ENCODE measurements at regions not wholly inside any gene's neighbourhood (a gene's known extent, or its start where the extent isn't known, plus 50 kb on each side); places are given as distances from the start of the nearest gene placed in this dataset.

DNA sequence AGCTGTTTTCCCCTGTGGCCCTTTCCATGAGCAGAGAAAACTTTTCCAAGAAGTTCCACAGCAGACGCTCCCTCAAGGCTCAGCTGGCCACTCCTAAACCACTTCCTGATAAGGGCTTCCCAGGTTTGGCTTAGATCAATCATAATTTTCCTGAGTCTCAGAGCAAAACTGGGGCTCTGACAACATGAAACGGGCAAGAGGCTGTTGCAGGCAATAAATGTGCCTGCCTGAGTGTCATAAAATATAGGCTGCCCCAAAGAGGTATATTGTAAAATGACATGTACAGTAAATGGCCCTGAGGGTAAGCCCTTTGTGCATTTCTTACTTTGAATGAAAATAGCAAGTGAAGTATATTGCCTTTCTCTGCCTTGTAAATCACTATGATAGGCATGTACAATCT lies 105.6 kb upstream of the UXS1 start:
- TF ChIP-seq, protein P1, sequence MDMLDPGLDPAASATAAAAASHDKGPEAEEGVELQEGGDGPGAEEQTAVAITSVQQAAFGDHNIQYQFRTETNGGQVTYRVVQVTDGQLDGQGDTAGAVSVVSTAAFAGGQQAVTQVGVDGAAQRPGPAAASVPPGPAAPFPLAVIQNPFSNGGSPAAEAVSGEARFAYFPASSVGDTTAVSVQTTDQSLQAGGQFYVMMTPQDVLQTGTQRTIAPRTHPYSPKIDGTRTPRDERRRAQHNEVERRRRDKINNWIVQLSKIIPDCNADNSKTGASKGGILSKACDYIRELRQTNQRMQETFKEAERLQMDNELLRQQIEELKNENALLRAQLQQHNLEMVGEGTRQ (IDR thresholded peaks at IDR 0.05; ENCODE audit: borderline replicate concordance, low read depth, low read length), result no peak
- no peak for TF ChIP-seq SIN3A (IDR thresholded peaks at IDR 0.05; ENCODE audit: borderline replicate concordance, low read depth, low read length)
- TF ChIP-seq, protein P2, sequence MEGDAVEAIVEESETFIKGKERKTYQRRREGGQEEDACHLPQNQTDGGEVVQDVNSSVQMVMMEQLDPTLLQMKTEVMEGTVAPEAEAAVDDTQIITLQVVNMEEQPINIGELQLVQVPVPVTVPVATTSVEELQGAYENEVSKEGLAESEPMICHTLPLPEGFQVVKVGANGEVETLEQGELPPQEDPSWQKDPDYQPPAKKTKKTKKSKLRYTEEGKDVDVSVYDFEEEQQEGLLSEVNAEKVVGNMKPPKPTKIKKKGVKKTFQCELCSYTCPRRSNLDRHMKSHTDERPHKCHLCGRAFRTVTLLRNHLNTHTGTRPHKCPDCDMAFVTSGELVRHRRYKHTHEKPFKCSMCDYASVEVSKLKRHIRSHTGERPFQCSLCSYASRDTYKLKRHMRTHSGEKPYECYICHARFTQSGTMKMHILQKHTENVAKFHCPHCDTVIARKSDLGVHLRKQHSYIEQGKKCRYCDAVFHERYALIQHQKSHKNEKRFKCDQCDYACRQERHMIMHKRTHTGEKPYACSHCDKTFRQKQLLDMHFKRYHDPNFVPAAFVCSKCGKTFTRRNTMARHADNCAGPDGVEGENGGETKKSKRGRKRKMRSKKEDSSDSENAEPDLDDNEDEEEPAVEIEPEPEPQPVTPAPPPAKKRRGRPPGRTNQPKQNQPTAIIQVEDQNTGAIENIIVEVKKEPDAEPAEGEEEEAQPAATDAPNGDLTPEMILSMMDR (IDR thresholded peaks at IDR 0.05), result no peak
- no peak for TF ChIP-seq NRF1 (IDR thresholded peaks at IDR 0.05; ENCODE audit: low read depth, low read length)
- TF ChIP-seq, protein P3, sequence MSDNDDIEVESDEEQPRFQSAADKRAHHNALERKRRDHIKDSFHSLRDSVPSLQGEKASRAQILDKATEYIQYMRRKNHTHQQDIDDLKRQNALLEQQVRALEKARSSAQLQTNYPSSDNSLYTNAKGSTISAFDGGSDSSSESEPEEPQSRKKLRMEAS (IDR thresholded peaks at IDR 0.05; ENCODE audit: low read depth), result no peak
- TF ChIP-seq MXI1 (IDR thresholded peaks at IDR 0.05; ENCODE audit: low read depth, low read length), result no peak
- no peak for TF ChIP-seq EP300 (IDR thresholded peaks at IDR 0.05; ENCODE audit: borderline replicate concordance in 1 of 2, low read depth in 1 of 2, low read length in 1 of 2)
- no peak for TF ChIP-seq YY1 (IDR thresholded peaks at IDR 0.05; ENCODE audit: low read depth)
- TF ChIP-seq, protein P4, sequence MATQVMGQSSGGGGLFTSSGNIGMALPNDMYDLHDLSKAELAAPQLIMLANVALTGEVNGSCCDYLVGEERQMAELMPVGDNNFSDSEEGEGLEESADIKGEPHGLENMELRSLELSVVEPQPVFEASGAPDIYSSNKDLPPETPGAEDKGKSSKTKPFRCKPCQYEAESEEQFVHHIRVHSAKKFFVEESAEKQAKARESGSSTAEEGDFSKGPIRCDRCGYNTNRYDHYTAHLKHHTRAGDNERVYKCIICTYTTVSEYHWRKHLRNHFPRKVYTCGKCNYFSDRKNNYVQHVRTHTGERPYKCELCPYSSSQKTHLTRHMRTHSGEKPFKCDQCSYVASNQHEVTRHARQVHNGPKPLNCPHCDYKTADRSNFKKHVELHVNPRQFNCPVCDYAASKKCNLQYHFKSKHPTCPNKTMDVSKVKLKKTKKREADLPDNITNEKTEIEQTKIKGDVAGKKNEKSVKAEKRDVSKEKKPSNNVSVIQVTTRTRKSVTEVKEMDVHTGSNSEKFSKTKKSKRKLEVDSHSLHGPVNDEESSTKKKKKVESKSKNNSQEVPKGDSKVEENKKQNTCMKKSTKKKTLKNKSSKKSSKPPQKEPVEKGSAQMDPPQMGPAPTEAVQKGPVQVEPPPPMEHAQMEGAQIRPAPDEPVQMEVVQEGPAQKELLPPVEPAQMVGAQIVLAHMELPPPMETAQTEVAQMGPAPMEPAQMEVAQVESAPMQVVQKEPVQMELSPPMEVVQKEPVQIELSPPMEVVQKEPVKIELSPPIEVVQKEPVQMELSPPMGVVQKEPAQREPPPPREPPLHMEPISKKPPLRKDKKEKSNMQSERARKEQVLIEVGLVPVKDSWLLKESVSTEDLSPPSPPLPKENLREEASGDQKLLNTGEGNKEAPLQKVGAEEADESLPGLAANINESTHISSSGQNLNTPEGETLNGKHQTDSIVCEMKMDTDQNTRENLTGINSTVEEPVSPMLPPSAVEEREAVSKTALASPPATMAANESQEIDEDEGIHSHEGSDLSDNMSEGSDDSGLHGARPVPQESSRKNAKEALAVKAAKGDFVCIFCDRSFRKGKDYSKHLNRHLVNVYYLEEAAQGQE (IDR thresholded peaks at IDR 0.05; ENCODE audit: low read depth, low read length), result no peak
- no peak for TF ChIP-seq POLR2AphosphoS5 (IDR thresholded peaks at IDR 0.05; ENCODE audit: low read depth, low read length)
- TF ChIP-seq, protein P5, sequence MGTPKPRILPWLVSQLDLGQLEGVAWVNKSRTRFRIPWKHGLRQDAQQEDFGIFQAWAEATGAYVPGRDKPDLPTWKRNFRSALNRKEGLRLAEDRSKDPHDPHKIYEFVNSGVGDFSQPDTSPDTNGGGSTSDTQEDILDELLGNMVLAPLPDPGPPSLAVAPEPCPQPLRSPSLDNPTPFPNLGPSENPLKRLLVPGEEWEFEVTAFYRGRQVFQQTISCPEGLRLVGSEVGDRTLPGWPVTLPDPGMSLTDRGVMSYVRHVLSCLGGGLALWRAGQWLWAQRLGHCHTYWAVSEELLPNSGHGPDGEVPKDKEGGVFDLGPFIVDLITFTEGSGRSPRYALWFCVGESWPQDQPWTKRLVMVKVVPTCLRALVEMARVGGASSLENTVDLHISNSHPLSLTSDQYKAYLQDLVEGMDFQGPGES (IDR thresholded peaks at IDR 0.05; ENCODE audit: low read depth, low read length), result no peak
- no peak for TF ChIP-seq TCF12 (IDR thresholded peaks at IDR 0.05)

Measured in SK-N-SH (cell line).